Panc1 (cell line): ENCODE measurements at regions not wholly inside any gene's neighbourhood (a gene's known extent, or its start where the extent isn't known, plus 50 kb on each side); places are given as distances from the start of the nearest gene placed in this dataset.

ENCODE experiments used
- ATAC-seq: fragments of 200-7000 bp; cut with Tn5 transposase; 2 replicates; pipeline ENCODE4 v1.9.1; 2020; ENCODE audit warnings: mild to moderate bottlenecking, moderate library complexity
- BruUV-seq: library from RNA; stranded (reverse); fragments of 400-500 nt; replicated peaks from 2 replicates; lab custom pipeline; 2021; lab: Mats Ljungman, UMichigan
- CTCF ChIA-PET: fragments of 300-600 bp; sonication (Branson Sonifier 250); formaldehyde crosslinking; loops from one replicate; lab custom pipeline; 2022; ENCODE audit warnings: antibody characterized with exemption; lab: Charles Lee
- POLR2A ChIA-PET: fragments of 300-600 bp; sonication (Branson Sonifier 250); formaldehyde crosslinking; loops from one replicate; lab custom pipeline; 2022; ENCODE audit warnings: antibody characterized with exemption; lab: Charles Lee
- DNase-seq: peaks from one replicate; pipeline ENCODE4 v3.0.0-alpha.2; 2010; ENCODE audit warnings: low read depth, low spot score
- H3K27ac ChIP-seq: 2 replicates; pipeline ENCODE4 v1.5.1; 2011; ENCODE audit warnings: mild to moderate bottlenecking, low read length, inconsistent platforms
- H3K27me3 ChIP-seq: fragments of 200-500 bp; sonication (Bioruptor generic); 2 replicates; pipeline ENCODE4 v1.6.0; 2014; ENCODE audit warnings: low read length, inconsistent platforms; ENCODE audit not compliant: control insufficient read depth, insufficient read depth
- H3K36me3 ChIP-seq: fragments of 200-500 bp; sonication (Bioruptor generic); 2 replicates; pipeline ENCODE4 v1.5.1; 2014; ENCODE audit warnings: inconsistent platforms, mild to moderate bottlenecking, low read length, moderate library complexity; ENCODE audit not compliant: control insufficient read depth, insufficient read depth
- H3K4me1 ChIP-seq: 2 replicates; pipeline ENCODE4 v1.5.1; 2011; ENCODE audit warnings: inconsistent platforms, mild to moderate bottlenecking, low read length, moderate library complexity; ENCODE audit not compliant: control insufficient read depth, insufficient read depth
- H3K4me3 ChIP-seq, 2 experiments: 2 replicates each; pipeline ENCODE4 v1.5.1; 2011 to 2012; ENCODE audit warnings: low read depth in 2 of 2, low read length in 2 of 2, mild to moderate bottlenecking in 2 of 2, inconsistent platforms in 1 of 2, moderate library complexity in 1 of 2
- H3K9me3 ChIP-seq: fragments of 200-500 bp; sonication (Bioruptor generic); 2 replicates; pipeline ENCODE4 v1.5.1; 2014; ENCODE audit warnings: low read depth, mild to moderate bottlenecking, inconsistent platforms, low read length, moderate library complexity; ENCODE audit not compliant: control insufficient read depth, insufficient read depth
- POLR2AphosphoS5 ChIP-seq: IDR thresholded peaks from 2 replicates; pipeline ENCODE4 v1.6.1; 2012; ENCODE audit warnings: mild to moderate bottlenecking, low read depth, low read length, moderate library complexity
- SIN3A ChIP-seq: IDR thresholded peaks from 2 replicates; pipeline ENCODE4 v1.6.1; 2012; ENCODE audit warnings: low read depth, mild to moderate bottlenecking, low read length, moderate library complexity, borderline replicate concordance; ENCODE audit not compliant: insufficient read depth
- TCF7L2 ChIP-seq: IDR thresholded peaks from 2 replicates; pipeline ENCODE4 v1.6.1; 2011; ENCODE audit warnings: mild to moderate bottlenecking, low read depth, low read length, inconsistent platforms
- in situ Hi-C: cut with HindIII; loops from 2 replicates; pipeline ENCODE4 v1.10.0; 2016; ENCODE audit warnings: low sequenced_read_pairs, low pct_unique_long_range_greater_than_20kb
- intact Hi-C: fragments of 100-400 bp; cut with micrococcal nuclease; formaldehyde crosslinking; loops from one replicate; pipeline ENCODE4 v1.10.0; 2022; ENCODE audit not compliant: unreplicated experiment
- TF ChIP-seq, protein P1 (sequence below), 2 experiments: IDR thresholded peaks; 2 replicates each; pipeline ENCODE4 v1.6.1; 2011 to 2012; ENCODE audit warnings: low read depth in 2 of 2, control low read depth in 1 of 2, low read length in 1 of 2, mild to moderate bottlenecking in 1 of 2, moderate library complexity in 1 of 2; ENCODE audit not compliant: insufficient read depth in 1 of 2
- TF ChIP-seq, protein P2 (sequence below): fragments of 450-650 bp; IDR thresholded peaks from 2 replicates; pipeline ENCODE4 v1.5.1; 2017; ENCODE audit warnings: mild to moderate bottlenecking

DNA sequence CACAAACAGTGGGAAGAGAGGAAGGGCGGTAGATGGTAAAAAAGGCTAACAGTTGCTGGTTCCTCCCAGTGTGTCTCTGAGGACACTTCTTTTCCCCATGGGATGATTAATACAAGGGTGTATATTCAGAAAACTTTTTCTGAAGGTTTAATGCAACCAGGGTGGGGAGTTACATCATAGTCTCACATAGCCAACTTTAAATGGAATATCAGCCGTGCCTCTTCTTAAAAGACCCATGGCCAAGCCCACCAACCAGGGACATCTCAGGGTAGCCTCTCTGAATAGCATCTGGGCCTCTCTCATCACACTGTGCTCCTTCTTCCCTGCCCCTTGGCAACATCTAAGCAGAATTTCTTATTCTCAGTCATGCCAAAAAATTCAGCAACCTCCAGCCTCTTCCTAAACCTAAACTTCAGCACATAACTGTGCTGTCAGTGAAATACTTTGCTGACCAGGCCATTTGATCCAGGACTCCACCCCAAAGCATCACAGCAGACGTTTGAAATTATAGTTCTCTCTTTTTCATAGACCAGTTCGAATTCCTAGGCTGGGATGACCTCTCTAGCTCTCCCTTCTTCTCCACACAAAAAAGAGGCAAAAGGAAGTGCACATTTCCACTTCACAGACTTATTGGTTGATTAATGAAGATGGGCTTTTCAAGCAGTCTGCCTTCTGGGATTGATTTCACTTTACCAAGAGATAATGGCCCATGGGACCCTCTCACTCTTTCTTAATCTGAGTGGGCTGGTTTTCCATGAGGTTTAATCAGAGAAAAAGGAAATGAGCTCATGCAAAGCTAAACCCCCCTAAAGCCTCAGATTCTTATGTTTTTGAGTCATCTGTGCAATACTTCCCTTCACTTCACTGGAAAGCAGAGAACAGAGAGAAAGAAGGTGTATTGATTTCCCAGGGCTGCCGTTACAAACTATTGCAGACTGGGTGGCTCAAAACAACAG is 85.1 kb upstream of the RAI14 start:
- no peaks in the 10 kb centered on the region for H3K4me1 ChIP-seq
- no peak overlapping the region for H3K27ac ChIP-seq
- ATAC-seq, result no peak
- DNase-seq, result no peak
- CTCF ChIA-PET, result no interaction called here
- no peaks in the 10 kb centered on the region; the same call in 1 of the 2 replicates for H3K27me3 ChIP-seq
- POLR2A ChIA-PET, result no interaction called here
- H3K36me3 ChIP-seq, result no peaks in the 10 kb centered on the region
- BruUV-seq, result no TSS peak
- in situ Hi-C loops, result no loop called here
- TF ChIP-seq POLR2AphosphoS5 (no peak), TCF7L2 (no peak), SIN3A (no peak)
- TF ChIP-seq, protein P1, sequence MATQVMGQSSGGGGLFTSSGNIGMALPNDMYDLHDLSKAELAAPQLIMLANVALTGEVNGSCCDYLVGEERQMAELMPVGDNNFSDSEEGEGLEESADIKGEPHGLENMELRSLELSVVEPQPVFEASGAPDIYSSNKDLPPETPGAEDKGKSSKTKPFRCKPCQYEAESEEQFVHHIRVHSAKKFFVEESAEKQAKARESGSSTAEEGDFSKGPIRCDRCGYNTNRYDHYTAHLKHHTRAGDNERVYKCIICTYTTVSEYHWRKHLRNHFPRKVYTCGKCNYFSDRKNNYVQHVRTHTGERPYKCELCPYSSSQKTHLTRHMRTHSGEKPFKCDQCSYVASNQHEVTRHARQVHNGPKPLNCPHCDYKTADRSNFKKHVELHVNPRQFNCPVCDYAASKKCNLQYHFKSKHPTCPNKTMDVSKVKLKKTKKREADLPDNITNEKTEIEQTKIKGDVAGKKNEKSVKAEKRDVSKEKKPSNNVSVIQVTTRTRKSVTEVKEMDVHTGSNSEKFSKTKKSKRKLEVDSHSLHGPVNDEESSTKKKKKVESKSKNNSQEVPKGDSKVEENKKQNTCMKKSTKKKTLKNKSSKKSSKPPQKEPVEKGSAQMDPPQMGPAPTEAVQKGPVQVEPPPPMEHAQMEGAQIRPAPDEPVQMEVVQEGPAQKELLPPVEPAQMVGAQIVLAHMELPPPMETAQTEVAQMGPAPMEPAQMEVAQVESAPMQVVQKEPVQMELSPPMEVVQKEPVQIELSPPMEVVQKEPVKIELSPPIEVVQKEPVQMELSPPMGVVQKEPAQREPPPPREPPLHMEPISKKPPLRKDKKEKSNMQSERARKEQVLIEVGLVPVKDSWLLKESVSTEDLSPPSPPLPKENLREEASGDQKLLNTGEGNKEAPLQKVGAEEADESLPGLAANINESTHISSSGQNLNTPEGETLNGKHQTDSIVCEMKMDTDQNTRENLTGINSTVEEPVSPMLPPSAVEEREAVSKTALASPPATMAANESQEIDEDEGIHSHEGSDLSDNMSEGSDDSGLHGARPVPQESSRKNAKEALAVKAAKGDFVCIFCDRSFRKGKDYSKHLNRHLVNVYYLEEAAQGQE (IDR thresholded peaks at IDR 0.05; ENCODE audit: insufficient read depth in 1 of 2, low read depth in 2 of 2, low read length in 1 of 2), result no peak
- TF ChIP-seq, protein P2, sequence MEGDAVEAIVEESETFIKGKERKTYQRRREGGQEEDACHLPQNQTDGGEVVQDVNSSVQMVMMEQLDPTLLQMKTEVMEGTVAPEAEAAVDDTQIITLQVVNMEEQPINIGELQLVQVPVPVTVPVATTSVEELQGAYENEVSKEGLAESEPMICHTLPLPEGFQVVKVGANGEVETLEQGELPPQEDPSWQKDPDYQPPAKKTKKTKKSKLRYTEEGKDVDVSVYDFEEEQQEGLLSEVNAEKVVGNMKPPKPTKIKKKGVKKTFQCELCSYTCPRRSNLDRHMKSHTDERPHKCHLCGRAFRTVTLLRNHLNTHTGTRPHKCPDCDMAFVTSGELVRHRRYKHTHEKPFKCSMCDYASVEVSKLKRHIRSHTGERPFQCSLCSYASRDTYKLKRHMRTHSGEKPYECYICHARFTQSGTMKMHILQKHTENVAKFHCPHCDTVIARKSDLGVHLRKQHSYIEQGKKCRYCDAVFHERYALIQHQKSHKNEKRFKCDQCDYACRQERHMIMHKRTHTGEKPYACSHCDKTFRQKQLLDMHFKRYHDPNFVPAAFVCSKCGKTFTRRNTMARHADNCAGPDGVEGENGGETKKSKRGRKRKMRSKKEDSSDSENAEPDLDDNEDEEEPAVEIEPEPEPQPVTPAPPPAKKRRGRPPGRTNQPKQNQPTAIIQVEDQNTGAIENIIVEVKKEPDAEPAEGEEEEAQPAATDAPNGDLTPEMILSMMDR, result no peak
- no peak overlapping the region for H3K4me3 ChIP-seq
- intact Hi-C loops, result no loop called here
- no peaks in the 10 kb centered on the region for H3K9me3 ChIP-seq

GRCh38 chr5:34571677-34572041 is 84.5 kb upstream of the RAI14 start:
- Histone ChIP-seq H3K9me3 (no peaks in the 10 kb centered on the region), H3K36me3 (no peaks in the 10 kb centered on the region), H3K4me3 (no peak overlapping the region), H3K27me3 (no peaks in the 10 kb centered on the region; the same call in 1 of the 2 replicates), H3K27ac (no peak overlapping the region), H3K4me1 (no peaks in the 10 kb centered on the region)
- intact Hi-C loops, result no loop called here
- ATAC-seq, result no peak
- in situ Hi-C loops, result no loop called here
- TF ChIP-seq, protein P2, result no peak
- TF ChIP-seq, protein P1 (IDR thresholded peaks at IDR 0.05; ENCODE audit: insufficient read depth in 1 of 2, low read depth in 2 of 2, low read length in 1 of 2), result no peak
- no peak for TF ChIP-seq SIN3A
- TF ChIP-seq POLR2AphosphoS5, result no peak
- TF ChIP-seq TCF7L2, result no peak
- no peak for DNase-seq
- POLR2A ChIA-PET, result no interaction called here
- BruUV-seq, result no TSS peak
- CTCF ChIA-PET, result no interaction called here
